Body of pancreas (tissue), 4 donors: ENCODE measurements at regions not wholly inside any gene's neighbourhood (a gene's known extent, or its start where the extent isn't known, plus 50 kb on each side); places are given as distances from the start of the nearest gene placed in this dataset.

Experiments
- POLR2A ChIP-seq, 3 donors: fragments of 450-650 bp; IDR thresholded peaks; one replicate each; pipeline ENCODE4 v1.6.1; 2016; ENCODE audit warnings: antibody characterized with exemption in 3 of 3, mild to moderate bottlenecking in 2 of 3
- TF ChIP-seq, protein P1 (sequence below), 7 experiments: fragments of 450-650 bp in 4 of 7; fragments of 200-600 bp in 3 of 7; sonication (generic) in 3 of 7; IDR thresholded peaks; one replicate each; pipeline ENCODE4 v1.5.1; 2016 to 2019; ENCODE audit warnings: antibody characterized with exemption in 7 of 7

DNA sequence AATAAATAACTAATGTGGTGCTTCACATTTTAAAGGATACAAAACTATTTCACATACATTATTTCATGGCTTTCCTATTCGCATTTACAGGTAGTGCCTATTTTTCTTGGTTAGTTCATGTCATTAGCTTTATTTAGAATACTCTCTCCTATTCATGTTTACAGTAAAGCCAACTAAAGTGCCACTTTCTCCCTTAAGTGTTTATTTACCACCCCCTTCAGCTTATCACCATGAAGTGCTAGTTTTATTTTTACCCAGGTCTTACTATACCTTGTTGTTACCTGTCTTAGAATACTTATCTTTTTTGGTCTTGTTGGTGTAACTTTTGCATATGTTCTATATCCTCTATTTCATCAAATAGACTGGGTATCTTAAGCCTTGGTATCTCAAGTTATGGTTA lies 715.2 kb upstream of the TENM4 start:
- TF ChIP-seq, protein P1, sequence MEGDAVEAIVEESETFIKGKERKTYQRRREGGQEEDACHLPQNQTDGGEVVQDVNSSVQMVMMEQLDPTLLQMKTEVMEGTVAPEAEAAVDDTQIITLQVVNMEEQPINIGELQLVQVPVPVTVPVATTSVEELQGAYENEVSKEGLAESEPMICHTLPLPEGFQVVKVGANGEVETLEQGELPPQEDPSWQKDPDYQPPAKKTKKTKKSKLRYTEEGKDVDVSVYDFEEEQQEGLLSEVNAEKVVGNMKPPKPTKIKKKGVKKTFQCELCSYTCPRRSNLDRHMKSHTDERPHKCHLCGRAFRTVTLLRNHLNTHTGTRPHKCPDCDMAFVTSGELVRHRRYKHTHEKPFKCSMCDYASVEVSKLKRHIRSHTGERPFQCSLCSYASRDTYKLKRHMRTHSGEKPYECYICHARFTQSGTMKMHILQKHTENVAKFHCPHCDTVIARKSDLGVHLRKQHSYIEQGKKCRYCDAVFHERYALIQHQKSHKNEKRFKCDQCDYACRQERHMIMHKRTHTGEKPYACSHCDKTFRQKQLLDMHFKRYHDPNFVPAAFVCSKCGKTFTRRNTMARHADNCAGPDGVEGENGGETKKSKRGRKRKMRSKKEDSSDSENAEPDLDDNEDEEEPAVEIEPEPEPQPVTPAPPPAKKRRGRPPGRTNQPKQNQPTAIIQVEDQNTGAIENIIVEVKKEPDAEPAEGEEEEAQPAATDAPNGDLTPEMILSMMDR (IDR thresholded peaks at IDR 0.05): no peak
- TF ChIP-seq POLR2A (IDR thresholded peaks at IDR 0.05): no peak
